ENCODE measurements at regions not wholly inside any gene's neighbourhood (a gene's known extent, or its start where the extent isn't known, plus 50 kb on each side); places are given as distances from the start of the nearest gene placed in this dataset.
"Not testable (repeated sequence)": the region's sequence is repeated elsewhere in the genome, so short reads cannot be mapped to it uniquely, and the experiment has no call there.

DNA sequence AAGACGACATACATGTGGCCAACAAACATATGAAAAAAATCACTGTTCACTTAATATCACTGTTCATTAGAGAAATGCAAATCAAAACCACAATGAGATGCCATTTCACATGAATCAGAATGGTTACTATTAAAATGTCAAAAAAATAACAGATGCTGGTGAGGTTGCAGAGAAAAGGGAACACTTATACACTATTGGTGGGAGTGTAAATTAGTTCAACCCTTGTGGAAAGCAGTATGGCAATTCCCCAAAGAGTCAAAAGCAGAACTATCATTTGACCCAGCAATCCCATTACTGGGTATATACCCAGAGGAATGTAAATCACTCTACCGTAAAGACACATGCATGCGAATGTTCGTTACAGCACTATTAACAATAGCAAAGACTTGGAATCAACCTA is 152.0 kb downstream of the TENT5A start:
- POLR2A ChIA-PET; ATAC-seq; H3K9me3 ChIP-seq; DNase-seq (ENCODE audit: low read depth in 1 of 2, low spot score in 1 of 2); H3K4me1 ChIP-seq; H3K4me3 ChIP-seq; FAIRE-seq; H3K4me2 ChIP-seq; CTCF ChIA-PET; H3K27ac ChIP-seq: not testable (repeated sequence)
- 86% methylated on average over 4 of the region's 4 CpGs for WGBS (ENCODE audit: missing lambda C conversion rate)

GRCh38 chr6:81594501-81594900 is 158.0 kb downstream of the TENT5A start:
- Histone ChIP-seq H3K9me3 (no peaks in the 10 kb centered on the region), H3K4me3 (no peak overlapping the region), H3K27ac (no peak overlapping the region), H3K4me2 (no peak overlapping the region), H3K4me1 (no peaks in the 10 kb centered on the region)
- 6% methylated on average over 2 of the region's 2 CpGs for WGBS (ENCODE audit: missing lambda C conversion rate)
- POLR2A ChIA-PET = no interaction called here
- CTCF ChIA-PET = interaction anchor here (0.8 kb wide), 1 partner anchor 446 kb away, joined by 3 read pairs; no protein-coding TSS in a partner anchor
- ATAC-seq = no peak
- no peak for FAIRE-seq
- no peak for DNase-seq (ENCODE audit: low read depth in 1 of 2, low spot score in 1 of 2)
- TF ChIP-seq FOXS1 (CRISPR knock-in tag; IDR thresholded peaks at IDR 0.05) = no peak
- TF ChIP-seq, protein P1, sequence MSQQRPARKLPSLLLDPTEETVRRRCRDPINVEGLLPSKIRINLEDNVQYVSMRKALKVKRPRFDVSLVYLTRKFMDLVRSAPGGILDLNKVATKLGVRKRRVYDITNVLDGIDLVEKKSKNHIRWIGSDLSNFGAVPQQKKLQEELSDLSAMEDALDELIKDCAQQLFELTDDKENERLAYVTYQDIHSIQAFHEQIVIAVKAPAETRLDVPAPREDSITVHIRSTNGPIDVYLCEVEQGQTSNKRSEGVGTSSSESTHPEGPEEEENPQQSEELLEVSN (IDR thresholded peaks at IDR 0.05; ENCODE audit: borderline replicate concordance, low read depth) = no peak
- TF ChIP-seq, protein P2, sequence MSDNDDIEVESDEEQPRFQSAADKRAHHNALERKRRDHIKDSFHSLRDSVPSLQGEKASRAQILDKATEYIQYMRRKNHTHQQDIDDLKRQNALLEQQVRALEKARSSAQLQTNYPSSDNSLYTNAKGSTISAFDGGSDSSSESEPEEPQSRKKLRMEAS (IDR thresholded peaks at IDR 0.05) = no peak
- TF ChIP-seq NPAS2 (CRISPR knock-in tag; IDR thresholded peaks at IDR 0.05; ENCODE audit: borderline replicate concordance) = no peak
- TF ChIP-seq EP300 (IDR thresholded peaks at IDR 0.05) = no peak
- no peak for TF ChIP-seq ZNF302 (CRISPR knock-in tag; IDR thresholded peaks at IDR 0.05)
- no peak for TF ChIP-seq RFX5 (IDR thresholded peaks at IDR 0.05)
- no peak for TF ChIP-seq GATA3 (IDR thresholded peaks at IDR 0.05; ENCODE audit: borderline replicate concordance)
- no peak for TF ChIP-seq ATOH8 (CRISPR knock-in tag; IDR thresholded peaks at IDR 0.05; ENCODE audit: low read depth)
- no peak for TF ChIP-seq BHLHE40 (IDR thresholded peaks at IDR 0.05; ENCODE audit: low read depth, low read length)
- no peak for TF ChIP-seq RARB (CRISPR knock-in tag; IDR thresholded peaks at IDR 0.05)
- TF ChIP-seq PHF8 (IDR thresholded peaks at IDR 0.05; ENCODE audit: borderline replicate concordance, low read depth) = no peak
- no peak for TF ChIP-seq TFCP2L1 (CRISPR knock-in tag; IDR thresholded peaks at IDR 0.05)
- no peak for TF ChIP-seq NR3C1 (IDR thresholded peaks at IDR 0.05)
- no peak for TF ChIP-seq HEYL (CRISPR knock-in tag; IDR thresholded peaks at IDR 0.05)
- TF ChIP-seq, protein P3, sequence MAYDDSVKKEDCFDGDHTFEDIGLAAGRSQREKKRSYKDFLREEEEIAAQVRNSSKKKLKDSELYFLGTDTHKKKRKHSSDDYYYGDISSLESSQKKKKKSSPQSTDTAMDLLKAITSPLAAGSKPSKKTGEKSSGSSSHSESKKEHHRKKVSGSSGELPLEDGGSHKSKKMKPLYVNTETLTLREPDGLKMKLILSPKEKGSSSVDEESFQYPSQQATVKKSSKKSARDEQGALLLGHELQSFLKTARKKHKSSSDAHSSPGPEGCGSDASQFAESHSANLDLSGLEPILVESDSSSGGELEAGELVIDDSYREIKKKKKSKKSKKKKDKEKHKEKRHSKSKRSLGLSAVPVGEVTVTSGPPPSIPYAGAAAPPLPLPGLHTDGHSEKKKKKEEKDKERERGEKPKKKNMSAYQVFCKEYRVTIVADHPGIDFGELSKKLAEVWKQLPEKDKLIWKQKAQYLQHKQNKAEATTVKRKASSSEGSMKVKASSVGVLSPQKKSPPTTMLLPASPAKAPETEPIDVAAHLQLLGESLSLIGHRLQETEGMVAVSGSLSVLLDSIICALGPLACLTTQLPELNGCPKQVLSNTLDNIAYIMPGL (CRISPR knock-in tag; IDR thresholded peaks at IDR 0.05; ENCODE audit: borderline replicate concordance) = no peak
- no peak for TF ChIP-seq FOSB (CRISPR knock-in tag; IDR thresholded peaks at IDR 0.05)
- TF ChIP-seq ESRRA (IDR thresholded peaks at IDR 0.05; ENCODE audit: borderline replicate concordance, low read length) = no peak
- TF ChIP-seq TP53 (CRISPR knock-in tag; IDR thresholded peaks at IDR 0.05) = no peak

DNA sequence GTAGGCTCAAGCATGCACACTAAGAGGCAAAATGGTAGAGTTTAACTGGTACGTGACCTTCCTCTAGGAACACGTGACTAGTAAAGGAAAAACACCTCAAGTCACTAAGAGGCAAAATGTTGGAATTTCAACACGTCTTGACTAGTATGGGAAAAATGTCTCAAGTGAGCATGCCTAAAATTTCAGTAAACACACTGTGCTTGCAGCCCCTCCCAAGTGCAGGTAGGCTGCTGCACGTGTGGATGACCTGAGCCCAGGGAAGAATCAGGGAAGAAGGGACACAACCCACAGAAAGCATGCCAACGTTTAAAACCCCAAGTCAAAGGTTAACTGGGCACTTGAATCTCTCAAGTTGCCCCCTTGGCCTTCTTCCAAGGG is 162.2 kb downstream of the TENT5A start:
- no peak overlapping the region for H3K4me2 ChIP-seq
- no peak for DNase-seq (ENCODE audit: low read depth in 1 of 2, low spot score in 1 of 2)
- POLR2A ChIA-PET = no interaction called here
- CTCF ChIA-PET = no interaction called here
- H3K4me1 ChIP-seq = no peaks in the 10 kb centered on the region
- no peak overlapping the region for H3K4me3 ChIP-seq
- WGBS (ENCODE audit: missing lambda C conversion rate) = 20% methylated on average over 5 of the region's 5 CpGs
- no peak overlapping the region for H3K27ac ChIP-seq
- no peak for ATAC-seq
- FAIRE-seq = no peak
- no peaks in the 10 kb centered on the region for H3K9me3 ChIP-seq
- TF ChIP-seq FOSB (CRISPR knock-in tag; IDR thresholded peaks at IDR 0.05) (no peak), PBX3 (IDR thresholded peaks at IDR 0.05) (no peak), EHF (CRISPR knock-in tag; IDR thresholded peaks at IDR 0.05) (no peak), HOXB13 (CRISPR knock-in tag; IDR thresholded peaks at IDR 0.05; ENCODE audit: low read depth) (no peak), ZSCAN20 (CRISPR knock-in tag; IDR thresholded peaks at IDR 0.05) (no peak), HOXB5 (CRISPR knock-in tag; IDR thresholded peaks at IDR 0.05) (no peak), PHF8 (IDR thresholded peaks at IDR 0.05; ENCODE audit: borderline replicate concordance, low read depth) (no peak), REST (IDR thresholded peaks at IDR 0.05) (no peak), CHD2 (IDR thresholded peaks at IDR 0.05; ENCODE audit: low read length, partially characterized antibody) (no peak), POLR2A (IDR thresholded peaks at IDR 0.05; ENCODE audit: low read length) (no peak)
